HTR-8/SVneo (cell line): ENCODE measurements at regions not wholly inside any gene's neighbourhood (a gene's known extent, or its start where the extent isn't known, plus 50 kb on each side); places are given as distances from the start of the nearest gene placed in this dataset.
"Not testable (repeated sequence)": the region's sequence is repeated elsewhere in the genome, so short reads cannot be mapped to it uniquely, and the experiment has no call there.

ENCODE experiments used
- DNase-seq: peaks from one replicate; pipeline ENCODE4 v3.0.0; 2011; ENCODE audit warnings: low spot score, mixed read lengths; ENCODE audit not compliant: insufficient read length
- FAIRE-seq: peaks from 2 replicates; lab custom pipeline; 2011; peaks lifted over from hg19 to GRCh38; lab: Jason Lieb, UNC

DNA sequence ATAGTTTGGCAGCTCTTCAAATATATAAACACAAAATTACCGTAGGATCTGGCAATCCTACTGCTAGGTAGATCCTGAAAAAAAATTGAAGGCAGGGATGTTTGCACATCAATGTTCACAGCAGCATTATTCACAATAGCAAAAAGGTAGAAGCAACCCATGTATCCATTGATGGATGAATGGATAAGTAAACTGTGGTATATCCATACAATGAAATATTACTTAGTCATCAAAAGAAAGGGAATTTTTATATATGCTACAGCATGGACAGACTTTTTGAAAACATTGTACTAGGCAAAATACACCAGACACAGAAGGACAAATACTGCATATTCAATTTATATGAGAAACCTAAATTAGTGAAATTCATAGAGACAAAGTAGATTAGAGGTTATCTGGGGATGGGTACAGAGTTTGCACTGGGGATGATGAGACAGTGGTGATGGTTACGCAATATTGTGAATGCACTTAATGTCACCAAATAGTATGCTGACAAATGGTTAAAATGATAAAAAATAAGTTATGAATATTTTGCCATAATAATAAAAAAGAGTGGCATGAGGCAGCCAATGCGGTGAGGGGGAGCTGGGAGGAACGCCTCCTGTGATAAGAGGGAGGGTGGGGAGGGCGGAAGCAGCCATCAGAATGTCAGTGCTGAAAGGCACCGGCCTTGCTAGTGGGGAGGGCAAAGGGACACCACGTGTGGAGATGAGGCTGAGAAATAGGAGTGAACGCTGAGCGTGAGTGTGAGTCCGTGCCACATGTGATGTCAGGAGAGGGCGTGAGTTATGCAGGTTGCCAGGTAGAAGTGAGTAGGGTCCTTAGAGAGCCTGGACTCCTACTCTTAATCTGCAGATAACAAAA is 386.1 kb upstream of the PODXL start:
- no peak for FAIRE-seq
- DNase-seq: no peak

DNA sequence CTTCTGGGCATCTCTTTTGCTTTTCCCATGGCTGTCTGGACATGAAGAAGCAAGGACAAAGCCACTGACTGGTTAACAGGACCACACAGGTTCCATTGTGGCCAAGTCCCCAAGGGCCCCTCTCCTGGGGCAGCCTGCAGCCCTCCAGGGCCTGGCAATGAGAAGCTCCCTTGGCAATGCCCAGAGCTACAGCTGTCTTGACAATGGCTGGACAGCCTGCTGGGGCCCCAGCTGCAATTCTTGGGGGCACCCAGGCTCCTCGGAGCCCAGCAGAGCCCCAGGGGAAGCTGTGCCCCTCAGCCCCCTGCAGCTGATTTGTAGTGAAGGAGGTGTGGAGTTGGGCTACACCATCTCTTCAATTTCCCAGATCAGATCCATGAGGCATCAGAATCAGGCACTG is 384.9 kb upstream of the PODXL start:
- no peak for DNase-seq
- no peak for FAIRE-seq

DNA sequence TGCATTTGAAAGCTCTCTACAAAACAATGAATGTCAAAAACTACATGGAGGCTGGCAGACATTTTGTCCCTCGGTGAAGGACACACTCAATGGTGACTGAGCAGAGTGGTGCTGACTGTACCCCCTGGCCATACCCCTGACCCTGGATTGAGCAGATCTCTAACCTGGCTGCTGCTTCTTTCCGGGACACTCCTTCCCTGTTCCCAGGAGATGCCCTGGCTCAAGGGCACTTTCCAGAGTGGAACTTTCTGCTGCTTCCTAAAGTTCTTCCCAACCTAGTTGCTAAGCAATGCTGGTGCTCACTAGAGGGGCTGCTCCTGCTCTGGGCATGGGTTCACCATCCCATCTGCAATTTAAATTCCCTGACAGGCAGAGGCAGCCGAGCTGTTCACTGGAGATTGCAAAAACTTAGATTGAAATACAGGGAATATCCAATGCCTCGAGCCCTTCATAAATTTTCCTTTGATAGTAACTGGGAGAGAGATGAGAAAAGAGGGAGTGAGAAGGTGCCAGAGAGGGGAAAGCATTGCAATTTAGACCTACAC is 384.3 kb upstream of the PODXL start:
- no peak for FAIRE-seq
- DNase-seq: no peak

DNA sequence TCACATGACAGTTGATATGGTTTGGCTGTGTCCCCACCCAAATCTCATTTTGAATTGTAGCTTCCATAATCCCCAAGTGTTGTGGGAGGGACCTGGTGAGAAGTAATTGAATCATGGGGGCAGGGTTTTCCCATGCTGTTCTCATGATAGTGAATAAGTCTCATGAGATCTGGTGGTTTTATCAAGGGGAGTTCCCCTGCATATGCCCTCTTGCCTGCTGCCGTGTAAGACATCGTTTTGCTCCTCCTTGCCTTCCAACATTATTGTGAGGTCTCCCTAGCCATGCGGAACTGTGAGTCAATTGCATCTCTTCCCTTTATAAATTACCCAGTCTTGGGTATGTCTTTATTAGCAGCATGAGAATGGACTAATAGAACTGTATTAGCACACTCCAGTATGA is 382.4 kb upstream of the PODXL start:
- not testable (repeated sequence) for FAIRE-seq, DNase-seq

DNA sequence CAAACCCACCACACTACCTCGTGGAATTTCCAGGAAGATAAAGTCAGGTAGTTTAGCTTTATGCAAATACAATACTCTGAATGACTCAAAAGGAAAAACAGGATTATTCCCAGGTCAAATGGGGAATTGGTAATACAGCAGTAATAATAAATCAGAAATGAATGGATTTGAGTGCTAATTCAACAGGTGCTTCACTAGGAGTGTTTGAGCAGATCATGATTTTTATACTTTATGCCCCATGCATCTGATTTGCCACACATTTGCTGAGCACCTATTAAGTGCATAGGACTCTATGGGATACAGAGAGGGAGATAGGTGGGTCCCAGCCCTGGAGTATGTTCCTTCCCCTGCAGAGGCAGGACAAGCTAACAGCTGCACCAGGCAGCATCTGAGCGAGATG is 381.4 kb upstream of the PODXL start:
- no peak for DNase-seq
- no peak for FAIRE-seq

DNA sequence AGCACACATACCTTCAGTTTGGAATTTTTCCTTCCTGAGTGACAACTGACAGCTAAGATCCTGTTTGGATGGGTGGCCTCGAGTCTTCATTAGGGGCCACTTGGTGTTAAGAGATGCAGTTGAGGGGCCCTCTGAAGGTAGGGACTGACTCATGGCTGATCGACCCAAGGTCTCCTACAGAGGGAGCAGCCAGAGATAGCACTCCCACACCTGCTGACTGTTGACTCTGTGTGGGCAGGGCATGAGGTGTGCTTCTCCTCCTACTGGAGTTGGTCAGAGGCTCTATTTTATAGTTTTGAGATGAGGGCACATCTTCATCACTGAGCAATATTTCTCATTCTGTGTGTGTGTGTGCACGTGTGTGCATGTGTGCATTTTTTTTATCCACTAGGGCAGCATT is 378.8 kb upstream of the PODXL start:
- FAIRE-seq (no peak), DNase-seq (no peak)

DNA sequence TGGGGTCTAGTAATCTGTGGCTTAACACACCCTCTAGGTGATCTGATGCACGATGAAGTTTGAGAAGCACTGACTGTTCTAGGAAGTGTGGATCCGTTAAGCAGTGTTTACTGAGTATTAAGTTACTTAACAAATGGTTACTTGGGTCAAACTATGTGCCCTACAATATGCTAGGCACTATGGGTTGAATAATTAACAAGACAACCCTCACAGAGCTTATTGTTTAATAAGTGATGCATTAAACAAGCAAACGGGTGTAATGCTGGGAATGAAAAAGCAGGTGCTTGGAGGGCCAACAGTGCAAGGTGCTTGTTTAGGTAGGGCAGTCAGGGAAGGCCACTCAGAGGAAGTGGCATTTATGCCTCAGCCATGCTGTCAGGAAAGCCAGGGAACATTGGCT is 378.0 kb upstream of the PODXL start:
- no peak for FAIRE-seq
- no peak for DNase-seq

DNA sequence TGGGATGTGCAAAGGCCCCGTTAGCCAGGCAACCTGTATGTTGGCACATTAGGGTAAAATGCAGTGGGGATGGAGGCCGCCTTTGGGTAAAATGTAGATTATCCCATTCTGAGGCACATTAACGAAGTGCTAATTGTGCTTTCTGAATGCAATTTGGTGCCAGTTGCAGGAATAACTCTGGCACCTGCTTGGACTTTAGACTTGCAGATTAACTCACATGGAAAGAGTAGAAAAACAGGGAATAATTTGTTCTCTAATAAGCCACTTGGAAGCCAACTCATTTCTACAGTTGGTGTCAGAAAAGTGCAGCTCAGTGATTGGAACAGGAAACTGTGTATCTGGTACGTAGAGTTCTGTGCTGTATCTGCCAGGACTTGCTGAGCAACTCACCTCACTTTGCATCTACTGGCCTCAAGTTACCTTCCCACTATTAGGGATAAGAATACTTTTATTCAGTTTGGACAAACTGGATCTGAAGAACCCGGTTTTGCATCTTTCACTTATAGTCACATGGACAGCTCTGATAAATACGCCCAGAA is 377.4 kb upstream of the PODXL start:
- FAIRE-seq: no peak

DNA sequence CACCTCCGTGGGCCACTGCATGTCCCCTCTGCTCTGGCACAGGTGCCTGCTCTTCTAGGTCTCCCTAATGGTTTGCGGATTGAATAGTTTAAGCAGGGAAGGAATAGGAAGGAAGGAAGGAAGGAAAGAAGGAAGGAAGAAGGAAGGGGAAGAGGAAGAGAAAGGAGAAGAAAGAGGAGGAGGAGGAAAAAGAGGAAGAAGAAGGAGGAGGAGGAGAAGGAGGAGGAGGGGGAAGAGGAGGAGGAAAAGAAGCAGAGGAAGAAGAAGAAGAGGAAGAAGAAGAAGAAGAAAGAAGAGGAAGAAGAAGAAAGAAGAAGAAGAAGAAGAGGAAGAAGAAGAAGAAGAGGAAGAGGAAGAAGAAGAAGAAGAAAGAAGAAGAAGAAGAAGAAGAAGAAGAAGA is 376.8 kb upstream of the PODXL start:
- FAIRE-seq, DNase-seq: not testable (repeated sequence)

More for the DNA sequence above, 377.4 kb upstream of the PODXL start:
- no peak for DNase-seq

DNA sequence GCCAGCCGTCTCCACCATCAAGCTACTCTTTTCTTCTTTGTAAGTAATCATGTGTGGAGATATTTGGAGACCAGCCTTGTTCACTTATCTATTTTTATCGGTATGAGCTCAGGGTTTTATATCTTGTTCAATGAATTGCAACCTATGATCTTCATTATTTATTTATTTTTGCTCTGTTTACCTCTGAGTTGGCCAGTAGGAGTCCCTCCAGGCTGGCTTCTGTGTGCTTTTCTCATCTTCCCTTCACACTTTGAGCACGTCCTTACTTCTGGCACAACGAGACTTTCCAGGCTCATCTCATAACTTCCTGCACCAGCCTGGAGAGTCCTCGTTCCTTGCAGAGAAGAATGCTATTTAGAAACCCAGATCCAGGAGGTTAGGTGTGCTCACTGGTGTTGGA is 375.8 kb upstream of the PODXL start:
- DNase-seq: no peak
- FAIRE-seq: no peak

DNA sequence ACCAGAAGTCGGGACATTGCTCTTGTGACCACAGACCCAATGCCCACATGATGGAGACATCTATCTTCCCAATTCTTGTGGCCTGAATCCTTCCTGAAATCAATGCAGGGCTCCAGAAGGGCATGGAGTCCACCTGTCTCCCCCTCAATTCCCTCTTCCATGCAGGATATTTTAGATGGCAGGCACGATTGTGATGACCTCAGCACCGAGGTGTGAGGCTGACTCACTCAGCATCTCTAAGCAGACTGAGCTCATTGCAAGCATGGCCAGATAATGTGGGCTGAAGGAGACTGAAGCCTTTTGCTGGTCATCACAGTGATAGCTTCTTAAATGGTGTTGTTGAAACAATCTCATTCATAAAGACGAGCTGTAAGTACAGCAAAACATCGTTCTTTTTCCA is 374.9 kb upstream of the PODXL start:
- DNase-seq (no peak), FAIRE-seq (no peak)

DNA sequence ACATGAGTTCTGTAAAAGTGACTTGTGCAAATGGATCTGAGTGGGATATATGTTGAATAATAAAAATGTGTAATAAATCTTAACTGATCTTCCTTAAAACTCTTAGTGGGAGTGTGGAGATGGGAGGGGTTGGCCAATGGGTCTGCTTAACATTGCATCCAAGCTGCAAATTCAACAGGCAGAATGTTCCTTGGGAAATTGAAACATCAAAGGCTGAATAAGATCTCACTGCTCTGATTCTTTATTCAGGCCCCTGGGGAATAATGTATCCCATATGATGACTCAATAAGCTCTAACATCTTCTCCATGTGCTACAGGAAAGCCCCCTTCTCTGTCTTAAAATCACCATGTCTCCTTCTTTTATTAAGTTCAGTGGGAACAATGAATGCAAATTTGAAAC is 373.2 kb upstream of the PODXL start:
- FAIRE-seq (no peak), DNase-seq (no peak)

DNA sequence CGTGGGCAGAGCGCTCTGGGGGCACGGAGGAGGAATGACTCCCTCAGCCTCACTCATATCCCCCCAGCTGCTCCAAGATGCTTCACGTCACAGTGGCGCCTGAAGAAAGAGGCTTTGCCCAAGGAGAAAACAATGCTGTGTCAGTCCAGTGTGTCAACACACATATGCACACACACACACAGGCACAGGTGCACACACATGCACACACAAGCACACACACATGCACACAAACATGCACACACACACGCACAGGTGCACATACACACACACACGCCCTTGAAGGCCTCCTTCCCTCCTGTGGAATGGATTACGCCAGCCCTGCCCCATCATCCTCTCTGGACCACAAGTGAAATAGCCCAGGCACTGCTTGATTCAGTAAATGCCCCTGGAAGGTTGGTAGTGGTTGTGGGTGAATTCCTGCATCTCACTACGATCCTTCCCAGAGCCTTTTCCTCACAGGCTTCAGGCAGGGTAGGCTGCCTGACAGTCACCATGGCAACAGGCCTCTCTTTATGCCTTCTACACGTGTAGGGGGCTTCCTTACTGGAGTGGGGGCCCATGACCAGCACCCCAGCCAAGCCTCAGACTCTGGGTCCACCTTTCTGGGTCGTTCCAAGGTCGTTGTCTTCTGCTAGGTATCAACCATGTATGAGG is 371.5 kb upstream of the PODXL start:
- no peak for FAIRE-seq

DNA sequence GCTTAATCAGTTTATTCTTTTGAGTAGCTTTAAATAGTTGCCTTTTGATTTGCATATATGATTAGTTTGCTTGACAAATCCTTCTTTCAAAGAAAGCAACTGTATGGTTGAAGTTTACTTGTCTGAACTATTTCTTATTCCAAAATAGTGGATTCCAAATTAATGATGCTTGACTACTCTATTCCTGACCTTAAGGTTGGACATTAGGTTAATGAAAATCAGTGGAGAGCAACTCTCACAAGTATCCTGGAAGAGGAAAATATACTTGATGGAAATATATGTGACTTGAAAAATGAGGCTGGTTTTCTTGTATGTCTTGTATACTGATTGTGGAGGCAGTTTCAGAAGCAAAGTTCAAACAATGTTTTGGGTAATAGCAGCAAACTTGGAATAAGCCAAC is 369.2 kb upstream of the PODXL start:
- FAIRE-seq: no peak
- no peak for DNase-seq

More for the DNA sequence above, 371.5 kb upstream of the PODXL start:
- DNase-seq: no peak

DNA sequence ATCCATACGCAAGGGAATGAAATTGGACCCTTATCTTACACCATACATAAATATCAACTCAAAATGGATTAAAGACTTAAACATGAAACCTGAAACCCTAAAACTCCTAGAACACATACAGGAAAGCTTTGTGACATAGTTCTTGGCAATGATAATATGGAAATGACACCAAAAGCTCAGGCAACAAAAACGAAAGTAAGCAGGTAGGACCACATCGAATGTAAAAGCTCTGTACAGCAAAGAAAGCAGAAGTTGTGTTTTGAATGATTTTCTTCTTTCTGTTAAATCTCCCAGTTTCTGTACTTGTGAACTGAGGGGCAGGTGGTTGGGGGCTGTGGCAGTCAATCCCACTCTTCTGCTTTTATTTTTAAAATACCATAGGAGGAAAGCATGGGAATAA is 368.4 kb upstream of the PODXL start:
- FAIRE-seq (no peak), DNase-seq (no peak)

DNA sequence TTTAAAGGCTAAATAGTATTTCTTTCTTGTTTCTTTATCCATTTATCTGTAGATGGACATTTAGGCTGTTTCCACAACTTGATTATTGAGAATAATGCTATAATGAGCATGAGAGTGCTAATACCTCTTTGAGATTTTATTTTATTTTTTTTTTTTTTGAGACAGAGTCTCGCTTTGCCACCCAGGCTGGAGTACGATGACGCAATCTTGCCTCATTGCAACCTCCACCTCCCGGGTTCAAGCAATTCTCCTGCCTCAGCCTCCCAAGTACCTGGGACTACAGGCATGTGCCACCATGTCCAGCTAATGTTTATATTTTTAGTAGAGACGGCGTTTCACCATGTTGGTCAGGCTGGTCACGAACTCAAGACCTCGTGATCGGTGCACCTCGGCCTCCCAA is 366.5 kb upstream of the PODXL start:
- not testable (repeated sequence) for FAIRE-seq, DNase-seq

DNA sequence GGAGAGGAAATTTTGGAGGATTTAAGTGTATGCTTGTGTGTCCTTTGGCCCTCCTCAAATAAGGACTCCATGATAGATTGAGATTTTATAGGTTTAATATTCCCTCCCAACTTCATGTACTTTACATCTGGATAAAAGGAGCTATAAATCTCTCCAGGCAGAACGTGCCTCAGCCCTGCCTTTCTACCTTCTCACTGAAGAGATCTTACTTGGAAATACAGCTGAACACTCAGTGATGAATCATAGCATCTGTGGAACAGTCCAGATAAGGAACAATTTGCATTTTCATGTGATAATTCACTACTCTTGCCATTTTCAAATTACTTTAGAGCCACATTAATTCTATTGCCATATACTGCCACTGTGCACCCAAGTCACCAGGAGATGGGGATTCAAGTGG is 364.6 kb upstream of the PODXL start:
- FAIRE-seq: no peak
- DNase-seq: no peak

DNA sequence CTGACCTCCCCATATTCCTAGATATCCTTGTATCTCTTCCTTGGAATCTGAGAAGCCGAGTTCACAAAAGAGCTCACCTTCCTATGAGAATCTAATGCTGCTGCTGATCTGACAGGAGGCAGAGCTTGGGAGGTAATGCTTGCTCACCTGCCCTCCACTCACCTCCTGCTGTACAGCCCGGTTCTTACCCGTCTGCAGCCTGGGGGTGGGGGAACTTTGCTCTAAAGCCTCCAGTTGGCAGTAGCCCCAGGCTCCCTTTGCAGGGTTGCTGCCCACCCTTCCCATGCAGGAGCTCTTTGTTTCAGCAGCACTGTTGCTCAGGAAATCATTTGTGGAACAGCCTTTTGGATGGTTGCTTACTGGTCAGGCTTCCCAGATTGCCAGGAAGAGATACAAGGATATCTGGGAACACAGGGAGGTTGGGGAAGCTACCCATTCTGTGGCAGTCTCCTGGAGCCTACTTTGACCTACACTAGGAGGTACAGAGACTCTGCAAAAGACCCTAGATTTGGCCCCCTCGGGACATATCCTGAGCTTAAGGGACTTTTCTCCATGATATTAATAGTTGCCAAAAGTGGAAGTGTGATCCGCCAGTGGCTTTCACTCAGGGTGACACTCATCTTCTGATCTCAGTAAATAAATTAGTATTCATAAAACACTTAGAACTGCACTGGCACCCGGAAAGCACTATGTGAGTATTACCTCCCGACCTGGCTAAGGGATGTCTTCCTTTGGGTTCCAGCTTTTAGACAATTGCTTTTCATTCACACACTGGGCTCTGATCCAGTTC is 363.7 kb upstream of the PODXL start:
- FAIRE-seq (no peak), DNase-seq (no peak)

DNA sequence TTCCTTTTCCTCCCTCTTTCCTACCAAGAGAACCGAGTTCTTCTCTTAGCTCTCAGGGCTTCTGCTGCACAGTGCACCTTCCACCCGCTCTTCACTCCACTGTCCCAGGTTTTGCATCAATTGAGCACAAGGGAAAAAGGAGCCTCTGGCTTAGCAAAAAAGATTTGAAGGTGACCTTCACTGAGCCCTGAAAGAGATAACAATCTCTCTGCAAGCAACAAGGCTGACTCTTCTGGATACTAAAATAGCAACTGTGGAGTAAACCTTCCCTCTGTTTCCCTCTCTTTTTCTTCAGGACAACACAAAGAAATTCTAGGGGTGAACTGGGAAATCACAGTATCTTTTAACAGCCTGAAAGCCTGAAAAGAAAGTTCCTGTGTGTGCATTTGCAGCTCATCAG is 354.7 kb upstream of the PODXL start:
- no peak for FAIRE-seq
- no peak for DNase-seq

DNA sequence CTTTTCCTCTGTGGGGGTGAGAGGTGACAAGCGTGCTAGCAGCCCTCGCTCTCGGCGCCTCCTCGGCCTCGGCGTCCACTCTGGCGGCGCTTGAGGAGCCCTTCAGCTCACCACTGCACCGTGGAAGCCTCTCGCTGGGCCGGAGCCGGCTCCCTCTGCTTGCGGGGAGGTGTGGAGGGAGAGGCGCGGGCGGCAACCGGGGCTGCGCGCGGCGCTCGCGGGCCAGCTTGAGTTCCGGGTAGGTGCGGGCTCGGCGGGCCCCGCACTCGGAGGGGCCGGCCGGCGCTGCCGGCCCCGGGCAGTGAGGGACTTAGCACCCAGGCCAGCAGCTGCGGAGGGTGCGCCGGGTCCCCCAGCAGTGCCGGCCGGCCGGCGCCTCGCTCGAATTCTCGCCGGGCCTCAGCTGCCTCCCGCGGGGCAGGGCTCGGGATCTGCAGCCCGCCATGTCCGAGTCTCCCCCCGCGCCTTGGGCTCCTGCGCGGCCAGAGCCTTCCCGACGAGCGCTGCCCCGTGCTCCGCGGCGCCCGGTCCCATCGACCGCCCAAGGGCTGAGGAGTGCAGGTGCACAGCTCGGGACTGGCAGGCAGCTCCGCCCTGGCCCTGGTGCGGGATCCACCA is 352.8 kb upstream of the PODXL start:
- DNase-seq: no peak
- no peak for FAIRE-seq
